ENCODE measurements at regions not wholly inside any gene's neighbourhood (a gene's known extent, or its start where the extent isn't known, plus 50 kb on each side); places are given as distances from the start of the nearest gene placed in this dataset.

DNA sequence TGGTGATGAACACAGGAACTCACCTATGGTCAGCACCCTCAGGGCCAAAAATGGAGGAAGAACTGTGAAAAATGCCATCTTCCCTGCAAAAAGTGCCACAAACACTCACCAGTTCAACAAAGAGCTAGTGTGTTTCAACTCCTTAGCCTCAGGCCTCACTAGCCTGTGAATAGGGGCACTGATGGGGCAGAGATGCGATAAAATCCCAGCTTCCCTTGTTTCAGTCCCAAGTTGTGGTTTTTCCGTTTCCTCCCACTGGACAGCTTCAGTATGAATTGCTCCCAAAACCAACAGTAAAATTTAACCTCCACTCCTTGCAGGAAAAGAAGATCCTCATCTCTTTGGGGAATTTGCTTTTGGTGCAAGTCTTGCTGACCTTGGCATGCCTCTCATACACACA is 117.4 kb upstream of the ADAMTS9 start:
- H3K9ac ChIP-seq (ENCODE audit: low read depth in 1 of 3, low read length in 3 of 3) = no peak overlapping the region
- H3K27ac ChIP-seq (ENCODE audit: low read depth, low read length) = no peak overlapping the region
- H3K9me3 ChIP-seq (ENCODE audit: control insufficient read depth in 3 of 3, low read length in 3 of 3) = no peaks in the 10 kb centered on the region
- no peaks in the 10 kb centered on the region for H3K27me3 ChIP-seq (ENCODE audit: control insufficient read depth in 3 of 3, insufficient read depth in 3 of 3, low read length in 3 of 3)
- no peaks in the 10 kb centered on the region for H3K4me1 ChIP-seq (ENCODE audit: control insufficient read depth in 3 of 3, insufficient read depth in 3 of 3, low read length in 3 of 3)
- no peak overlapping the region for H3K4me3 ChIP-seq (ENCODE audit: low read length in 3 of 3)
- peaks cover 0 to 8% (median 3%) of the 10 kb centered on the region in 3 donors for H3K36me3 ChIP-seq (ENCODE audit: control insufficient read depth in 3 of 3, insufficient read depth in 3 of 3, low read length in 3 of 3)

DNA sequence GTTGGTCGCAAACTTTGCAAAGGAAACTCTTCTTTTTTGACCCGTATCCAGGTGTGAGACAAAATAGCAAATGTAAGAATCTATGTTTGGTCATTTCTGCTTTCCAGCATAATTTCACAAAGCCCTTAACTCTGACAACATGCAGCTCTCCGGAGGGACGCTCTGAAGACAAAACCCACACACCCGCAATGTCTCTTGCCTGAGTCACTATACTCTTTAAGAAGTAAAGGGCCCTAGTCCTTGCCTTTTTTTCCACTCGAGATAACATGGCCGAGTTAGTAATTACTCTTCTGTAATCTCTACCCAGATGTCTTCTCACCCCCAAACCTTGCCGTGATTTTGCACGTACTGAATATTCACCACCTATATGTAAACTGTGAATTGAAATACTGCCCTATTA is 115.7 kb upstream of the ADAMTS9 start:
- Histone ChIP-seq H3K36me3 (ENCODE audit: control insufficient read depth in 3 of 3, insufficient read depth in 3 of 3, low read length in 3 of 3) (peaks cover 0 to 11% (median 8%) of the 10 kb centered on the region in 3 donors), H3K4me1 (ENCODE audit: control insufficient read depth in 3 of 3, insufficient read depth in 3 of 3, low read length in 3 of 3) (no peaks in the 10 kb centered on the region), H3K27me3 (ENCODE audit: control insufficient read depth in 3 of 3, insufficient read depth in 3 of 3, low read length in 3 of 3) (no peaks in the 10 kb centered on the region), H3K9me3 (ENCODE audit: control insufficient read depth in 3 of 3, low read length in 3 of 3) (no peaks in the 10 kb centered on the region), H3K27ac (ENCODE audit: low read depth, low read length) (no peak overlapping the region), H3K9ac (ENCODE audit: low read depth in 1 of 3, low read length in 3 of 3) (no peak overlapping the region), H3K4me3 (ENCODE audit: low read length in 3 of 3) (no peak overlapping the region)

DNA sequence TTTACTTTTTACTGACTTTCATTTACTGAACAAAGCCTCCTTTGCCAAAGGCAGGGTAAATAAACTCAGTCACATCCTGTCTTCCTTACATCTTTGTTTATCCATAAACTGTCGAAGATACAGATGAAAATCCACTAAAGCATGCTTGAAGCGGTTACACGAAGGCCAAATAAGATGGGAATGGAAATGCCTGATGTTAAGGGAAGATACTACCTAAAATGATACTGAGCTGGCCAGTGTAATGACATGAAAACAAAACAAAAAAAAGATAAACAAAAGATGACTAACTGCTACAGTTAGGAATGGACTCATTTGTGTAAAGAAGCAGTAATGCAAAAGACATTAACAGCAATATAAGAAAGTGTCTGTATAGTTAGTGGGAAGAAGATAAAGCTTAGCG is 114.7 kb upstream of the ADAMTS9 start:
- Histone ChIP-seq H3K9me3 (ENCODE audit: control insufficient read depth in 3 of 3, low read length in 3 of 3) (no peaks in the 10 kb centered on the region), H3K4me1 (ENCODE audit: control insufficient read depth in 3 of 3, insufficient read depth in 3 of 3, low read length in 3 of 3) (peaks cover 0 to 6% (median 0%) of the 10 kb centered on the region in 3 donors), H3K27ac (ENCODE audit: low read depth, low read length) (no peak overlapping the region), H3K9ac (ENCODE audit: low read depth in 1 of 3, low read length in 3 of 3) (no peak overlapping the region), H3K4me3 (ENCODE audit: low read length in 3 of 3) (no peak overlapping the region), H3K36me3 (ENCODE audit: control insufficient read depth in 3 of 3, insufficient read depth in 3 of 3, low read length in 3 of 3) (peaks cover 0 to 11% (median 8%) of the 10 kb centered on the region in 3 donors), H3K27me3 (ENCODE audit: control insufficient read depth in 3 of 3, insufficient read depth in 3 of 3, low read length in 3 of 3) (no peaks in the 10 kb centered on the region)

GRCh38 chr3:64801856-64802255 is 114.1 kb upstream of the ADAMTS9 start:
- Histone ChIP-seq H3K9ac (ENCODE audit: low read depth in 1 of 3, low read length in 3 of 3) (no peak overlapping the region), H3K27me3 (ENCODE audit: control insufficient read depth in 3 of 3, insufficient read depth in 3 of 3, low read length in 3 of 3) (no peaks in the 10 kb centered on the region), H3K9me3 (ENCODE audit: control insufficient read depth in 3 of 3, low read length in 3 of 3) (no peaks in the 10 kb centered on the region), H3K4me3 (ENCODE audit: low read length in 3 of 3) (no peak overlapping the region), H3K36me3 (ENCODE audit: control insufficient read depth in 3 of 3, insufficient read depth in 3 of 3, low read length in 3 of 3) (peaks cover 0 to 11% (median 8%) of the 10 kb centered on the region in 3 donors), H3K4me1 (ENCODE audit: control insufficient read depth in 3 of 3, insufficient read depth in 3 of 3, low read length in 3 of 3) (peaks cover 0 to 6% (median 0%) of the 10 kb centered on the region in 3 donors), H3K27ac (ENCODE audit: low read depth, low read length) (no peak overlapping the region)

DNA sequence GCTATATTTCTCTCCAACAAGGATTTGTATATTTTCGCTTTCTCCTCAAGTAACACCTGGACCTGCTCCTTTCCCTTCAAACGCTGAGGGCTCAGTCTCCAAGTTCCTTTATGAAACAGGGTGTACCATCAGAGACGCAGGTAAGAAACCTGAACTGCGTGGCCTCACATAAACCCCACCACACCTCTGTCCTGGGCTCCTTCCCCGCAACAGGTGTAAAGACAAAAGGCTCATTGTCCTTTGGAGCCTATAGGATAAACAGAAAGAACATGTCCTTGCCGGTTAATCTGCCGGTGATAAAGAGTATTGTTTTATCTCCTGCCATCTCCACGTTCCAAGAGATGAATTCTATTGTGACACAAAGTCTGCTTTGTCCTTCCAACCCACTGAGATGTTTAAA is 111.8 kb upstream of the ADAMTS9 start:
- Histone ChIP-seq H3K27me3 (ENCODE audit: control insufficient read depth in 3 of 3, insufficient read depth in 3 of 3, low read length in 3 of 3) (no peaks in the 10 kb centered on the region), H3K9ac (ENCODE audit: low read depth in 1 of 3, low read length in 3 of 3) (no peak overlapping the region), H3K36me3 (ENCODE audit: control insufficient read depth in 3 of 3, insufficient read depth in 3 of 3, low read length in 3 of 3) (peaks cover 0 to 8% (median 5%) of the 10 kb centered on the region in 3 donors), H3K4me1 (ENCODE audit: control insufficient read depth in 3 of 3, insufficient read depth in 3 of 3, low read length in 3 of 3) (peaks cover 0 to 6% (median 0%) of the 10 kb centered on the region in 3 donors), H3K27ac (ENCODE audit: low read depth, low read length) (no peak overlapping the region), H3K9me3 (ENCODE audit: control insufficient read depth in 3 of 3, low read length in 3 of 3) (no peaks in the 10 kb centered on the region), H3K4me3 (ENCODE audit: low read length in 3 of 3) (no peak overlapping the region)

DNA sequence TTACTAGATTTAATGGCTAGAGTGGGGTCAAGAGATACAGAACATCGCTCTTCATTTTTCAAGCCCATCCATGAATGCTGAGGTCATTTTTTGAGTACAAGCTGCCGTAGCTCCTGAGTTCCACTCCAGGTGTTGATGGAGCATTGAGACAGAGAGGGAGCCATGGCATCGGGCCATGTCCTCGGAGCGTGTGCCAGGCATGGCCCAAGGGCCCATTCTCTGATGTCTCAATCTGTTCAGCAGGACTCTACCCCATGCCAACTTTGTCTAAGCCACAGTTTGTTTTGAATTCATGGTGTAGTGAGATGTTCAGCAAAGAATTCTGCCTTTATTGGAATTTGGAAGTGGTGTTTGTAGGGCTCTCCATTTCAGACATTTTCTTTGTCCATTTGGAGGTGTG is 110.5 kb upstream of the ADAMTS9 start:
- H3K9me3 ChIP-seq (ENCODE audit: control insufficient read depth in 3 of 3, low read length in 3 of 3) = no peaks in the 10 kb centered on the region
- no peak overlapping the region for H3K4me3 ChIP-seq (ENCODE audit: low read length in 3 of 3)
- H3K36me3 ChIP-seq (ENCODE audit: control insufficient read depth in 3 of 3, insufficient read depth in 3 of 3, low read length in 3 of 3) = peaks cover 0 to 8% (median 4%) of the 10 kb centered on the region in 3 donors
- H3K27ac ChIP-seq (ENCODE audit: low read depth, low read length) = no peak overlapping the region
- H3K27me3 ChIP-seq (ENCODE audit: control insufficient read depth in 3 of 3, insufficient read depth in 3 of 3, low read length in 3 of 3) = no peaks in the 10 kb centered on the region
- peaks cover 0 to 6% (median 0%) of the 10 kb centered on the region in 3 donors for H3K4me1 ChIP-seq (ENCODE audit: control insufficient read depth in 3 of 3, insufficient read depth in 3 of 3, low read length in 3 of 3)
- H3K9ac ChIP-seq (ENCODE audit: low read depth in 1 of 3, low read length in 3 of 3) = no peak overlapping the region

DNA sequence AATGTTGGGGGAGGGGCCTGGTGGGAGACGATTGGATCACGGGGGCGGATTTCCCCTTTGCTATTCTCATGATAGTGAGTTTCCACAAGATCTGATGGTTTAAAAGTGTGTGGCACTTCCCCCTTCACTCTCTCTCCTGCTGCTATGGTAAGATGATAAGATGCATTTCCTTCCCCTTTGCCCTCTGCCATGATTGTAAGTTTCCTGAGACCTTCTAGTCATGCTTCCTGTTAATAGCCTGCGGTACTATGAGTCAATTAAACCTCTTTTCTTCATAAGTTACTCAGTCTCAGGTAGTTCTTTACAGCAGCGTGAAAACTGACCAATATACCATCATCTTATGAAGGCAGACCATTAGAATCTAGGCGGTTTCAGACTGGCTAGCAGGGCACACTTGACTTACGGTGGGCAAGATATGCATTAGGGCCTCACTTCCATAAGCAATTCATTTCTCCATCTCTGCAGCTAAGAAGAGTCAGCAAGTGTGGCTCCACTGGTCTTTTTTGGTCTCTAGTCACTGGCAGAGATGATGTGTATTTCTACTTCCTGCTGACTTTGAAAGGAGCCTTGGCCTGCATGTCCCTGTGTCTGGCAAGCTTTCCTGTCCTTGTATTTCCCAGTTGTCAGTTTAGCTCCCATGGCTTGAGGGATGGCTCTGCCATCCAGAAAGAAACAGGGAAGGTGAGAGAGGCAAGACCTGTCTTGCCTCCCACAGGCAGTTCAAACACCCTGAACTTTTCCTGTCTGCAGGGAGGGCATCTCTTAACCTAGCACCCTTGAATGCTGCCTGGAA is 109.0 kb upstream of the ADAMTS9 start:
- peaks cover 0 to 6% (median 0%) of the 10 kb centered on the region in 3 donors for H3K4me1 ChIP-seq (ENCODE audit: control insufficient read depth in 3 of 3, insufficient read depth in 3 of 3, low read length in 3 of 3)

GRCh38 chr3:64792445-64792844 is 104.6 kb upstream of the ADAMTS9 start:
- Histone ChIP-seq H3K9me3 (ENCODE audit: control insufficient read depth in 3 of 3, low read length in 3 of 3) (no peaks in the 10 kb centered on the region), H3K36me3 (ENCODE audit: control insufficient read depth in 3 of 3, insufficient read depth in 3 of 3, low read length in 3 of 3) (no peaks in the 10 kb centered on the region), H3K27ac (ENCODE audit: low read depth, low read length) (no peak overlapping the region), H3K9ac (ENCODE audit: low read depth in 1 of 3, low read length in 3 of 3) (no peak overlapping the region), H3K4me1 (ENCODE audit: control insufficient read depth in 3 of 3, insufficient read depth in 3 of 3, low read length in 3 of 3) (no peaks in the 10 kb centered on the region), H3K4me3 (ENCODE audit: low read length in 3 of 3) (no peak overlapping the region), H3K27me3 (ENCODE audit: control insufficient read depth in 3 of 3, insufficient read depth in 3 of 3, low read length in 3 of 3) (no peaks in the 10 kb centered on the region)

More for the DNA sequence above, 109.0 kb upstream of the ADAMTS9 start:
- Histone ChIP-seq H3K36me3 (ENCODE audit: control insufficient read depth in 3 of 3, insufficient read depth in 3 of 3, low read length in 3 of 3) (peaks cover 0 to 8% (median 4%) of the 10 kb centered on the region in 3 donors), H3K9ac (ENCODE audit: low read depth in 1 of 3, low read length in 3 of 3) (no peak overlapping the region), H3K27me3 (ENCODE audit: control insufficient read depth in 3 of 3, insufficient read depth in 3 of 3, low read length in 3 of 3) (no peaks in the 10 kb centered on the region), H3K27ac (ENCODE audit: low read depth, low read length) (no peak overlapping the region), H3K4me3 (ENCODE audit: low read length in 3 of 3) (no peak overlapping the region), H3K9me3 (ENCODE audit: control insufficient read depth in 3 of 3, low read length in 3 of 3) (no peaks in the 10 kb centered on the region)

GRCh38 chr3:64789111-64789510 is 101.3 kb upstream of the ADAMTS9 start:
- H3K9ac ChIP-seq (ENCODE audit: low read depth in 1 of 3, low read length in 3 of 3) = no peak overlapping the region
- H3K36me3 ChIP-seq (ENCODE audit: control insufficient read depth in 3 of 3, insufficient read depth in 3 of 3, low read length in 3 of 3) = no peaks in the 10 kb centered on the region
- H3K27me3 ChIP-seq (ENCODE audit: control insufficient read depth in 3 of 3, insufficient read depth in 3 of 3, low read length in 3 of 3) = no peaks in the 10 kb centered on the region
- H3K9me3 ChIP-seq (ENCODE audit: control insufficient read depth in 3 of 3, low read length in 3 of 3) = peaks cover 0 to 3% (median 0%) of the 10 kb centered on the region in 3 donors
- H3K4me3 ChIP-seq (ENCODE audit: low read length in 3 of 3) = no peak overlapping the region
- no peak overlapping the region for H3K27ac ChIP-seq (ENCODE audit: low read depth, low read length)
- no peaks in the 10 kb centered on the region for H3K4me1 ChIP-seq (ENCODE audit: control insufficient read depth in 3 of 3, insufficient read depth in 3 of 3, low read length in 3 of 3)

GRCh38 chr3:64783200-64783599 is 95.4 kb upstream of the ADAMTS9 start:
- Histone ChIP-seq H3K4me3 (ENCODE audit: low read length in 3 of 3) (no peak overlapping the region), H3K9me3 (ENCODE audit: control insufficient read depth in 3 of 3, low read length in 3 of 3) (peaks cover 0 to 3% (median 0%) of the 10 kb centered on the region in 3 donors), H3K27me3 (ENCODE audit: control insufficient read depth in 3 of 3, insufficient read depth in 3 of 3, low read length in 3 of 3) (no peaks in the 10 kb centered on the region), H3K36me3 (ENCODE audit: control insufficient read depth in 3 of 3, insufficient read depth in 3 of 3, low read length in 3 of 3) (no peaks in the 10 kb centered on the region), H3K27ac (ENCODE audit: low read depth, low read length) (no peak overlapping the region), H3K4me1 (ENCODE audit: control insufficient read depth in 3 of 3, insufficient read depth in 3 of 3, low read length in 3 of 3) (no peaks in the 10 kb centered on the region), H3K9ac (ENCODE audit: low read depth in 1 of 3, low read length in 3 of 3) (no peak overlapping the region)
